ENCODE measurements at regions not wholly inside any gene's neighbourhood (a gene's known extent, or its start where the extent isn't known, plus 50 kb on each side); places are given as distances from the start of the nearest gene placed in this dataset.

DNA sequence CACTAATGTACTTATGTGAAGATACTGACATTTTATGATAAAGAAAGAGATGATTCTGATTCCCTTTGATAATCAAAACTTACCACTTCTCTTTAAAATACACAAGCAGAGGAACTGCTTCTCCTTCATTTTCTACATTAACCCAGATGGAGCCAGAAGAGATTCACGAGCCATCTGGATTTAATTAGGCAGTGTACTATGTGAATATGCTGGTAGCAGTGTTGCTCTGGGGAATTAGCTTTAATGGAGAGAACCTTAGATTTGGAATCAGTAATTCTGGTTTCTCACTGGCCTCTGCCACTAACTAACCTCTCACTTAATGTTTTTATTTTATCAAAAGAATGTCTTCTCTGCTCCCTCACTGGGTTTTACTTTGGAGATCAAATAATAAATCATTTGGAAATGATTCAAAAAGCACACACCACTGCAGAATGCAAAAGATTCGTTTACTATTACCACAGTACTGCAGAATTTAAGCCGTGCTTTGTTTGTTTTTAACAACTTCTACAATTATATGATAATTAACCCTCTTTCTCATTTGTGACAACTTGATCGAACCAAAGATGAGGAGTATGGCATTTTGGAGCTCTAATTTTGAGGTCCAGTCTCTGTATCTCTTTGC is 77.5 kb upstream of the PHYHIPL start:
- TF ChIP-seq, protein P1, sequence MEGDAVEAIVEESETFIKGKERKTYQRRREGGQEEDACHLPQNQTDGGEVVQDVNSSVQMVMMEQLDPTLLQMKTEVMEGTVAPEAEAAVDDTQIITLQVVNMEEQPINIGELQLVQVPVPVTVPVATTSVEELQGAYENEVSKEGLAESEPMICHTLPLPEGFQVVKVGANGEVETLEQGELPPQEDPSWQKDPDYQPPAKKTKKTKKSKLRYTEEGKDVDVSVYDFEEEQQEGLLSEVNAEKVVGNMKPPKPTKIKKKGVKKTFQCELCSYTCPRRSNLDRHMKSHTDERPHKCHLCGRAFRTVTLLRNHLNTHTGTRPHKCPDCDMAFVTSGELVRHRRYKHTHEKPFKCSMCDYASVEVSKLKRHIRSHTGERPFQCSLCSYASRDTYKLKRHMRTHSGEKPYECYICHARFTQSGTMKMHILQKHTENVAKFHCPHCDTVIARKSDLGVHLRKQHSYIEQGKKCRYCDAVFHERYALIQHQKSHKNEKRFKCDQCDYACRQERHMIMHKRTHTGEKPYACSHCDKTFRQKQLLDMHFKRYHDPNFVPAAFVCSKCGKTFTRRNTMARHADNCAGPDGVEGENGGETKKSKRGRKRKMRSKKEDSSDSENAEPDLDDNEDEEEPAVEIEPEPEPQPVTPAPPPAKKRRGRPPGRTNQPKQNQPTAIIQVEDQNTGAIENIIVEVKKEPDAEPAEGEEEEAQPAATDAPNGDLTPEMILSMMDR (IDR thresholded peaks at IDR 0.05) = no peak
- no peak for TF ChIP-seq ZBTB21 (CRISPR knock-in tag; IDR thresholded peaks at IDR 0.05; ENCODE audit: borderline replicate concordance)
- TF ChIP-seq JUN (CRISPR knock-in tag; IDR thresholded peaks at IDR 0.05) = no peak
- no peak for TF ChIP-seq NFYB (CRISPR knock-in tag; conservative IDR thresholded peaks at IDR 0.05; ENCODE audit: low read depth)
- TF ChIP-seq MYBL2 (CRISPR knock-in tag; IDR thresholded peaks at IDR 0.05) = no peak
- no peak for TF ChIP-seq ESRRA (CRISPR knock-in tag; IDR thresholded peaks at IDR 0.05; ENCODE audit: borderline replicate concordance)
- no peak for TF ChIP-seq ZNF121 (CRISPR knock-in tag; IDR thresholded peaks at IDR 0.05)
- TF ChIP-seq FOXP1 (CRISPR knock-in tag; IDR thresholded peaks at IDR 0.05; ENCODE audit: borderline replicate concordance) = no peak
- TF ChIP-seq ZNF671 (CRISPR knock-in tag; IDR thresholded peaks at IDR 0.05) = no peak
- no peak for TF ChIP-seq MAX (CRISPR knock-in tag; IDR thresholded peaks at IDR 0.05)
- no peak for TF ChIP-seq CREM (CRISPR knock-in tag; IDR thresholded peaks at IDR 0.05)
- TF ChIP-seq, protein P2, sequence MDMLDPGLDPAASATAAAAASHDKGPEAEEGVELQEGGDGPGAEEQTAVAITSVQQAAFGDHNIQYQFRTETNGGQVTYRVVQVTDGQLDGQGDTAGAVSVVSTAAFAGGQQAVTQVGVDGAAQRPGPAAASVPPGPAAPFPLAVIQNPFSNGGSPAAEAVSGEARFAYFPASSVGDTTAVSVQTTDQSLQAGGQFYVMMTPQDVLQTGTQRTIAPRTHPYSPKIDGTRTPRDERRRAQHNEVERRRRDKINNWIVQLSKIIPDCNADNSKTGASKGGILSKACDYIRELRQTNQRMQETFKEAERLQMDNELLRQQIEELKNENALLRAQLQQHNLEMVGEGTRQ (CRISPR knock-in tag; IDR thresholded peaks at IDR 0.05) = no peak
- no peak for TF ChIP-seq ZNF317 (CRISPR knock-in tag; IDR thresholded peaks at IDR 0.05; ENCODE audit: borderline replicate concordance, low read depth)
- TF ChIP-seq, protein P3, sequence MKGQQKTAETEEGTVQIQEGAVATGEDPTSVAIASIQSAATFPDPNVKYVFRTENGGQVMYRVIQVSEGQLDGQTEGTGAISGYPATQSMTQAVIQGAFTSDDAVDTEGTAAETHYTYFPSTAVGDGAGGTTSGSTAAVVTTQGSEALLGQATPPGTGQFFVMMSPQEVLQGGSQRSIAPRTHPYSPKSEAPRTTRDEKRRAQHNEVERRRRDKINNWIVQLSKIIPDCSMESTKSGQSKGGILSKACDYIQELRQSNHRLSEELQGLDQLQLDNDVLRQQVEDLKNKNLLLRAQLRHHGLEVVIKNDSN (CRISPR knock-in tag; IDR thresholded peaks at IDR 0.05) = no peak
